Tibial artery (tissue), 4 donors: ENCODE measurements at regions not wholly inside any gene's neighbourhood (a gene's known extent, or its start where the extent isn't known, plus 50 kb on each side); places are given as distances from the start of the nearest gene placed in this dataset.
"Not testable (repeated sequence)": the region's sequence is repeated elsewhere in the genome, so short reads cannot be mapped to it uniquely, and the experiment has no call there.

Source experiments
- DNase-seq, 2 donors: peaks; one replicate each; pipeline ENCODE4 v3.0.0-alpha.2; 2019
- H3K27ac ChIP-seq, 2 donors: fragments of 200-600 bp; sonication (generic) in 1 of 2; 1 replicate in 1 of 2; 2 replicates in 1 of 2; pipeline ENCODE4 v1.5.1; 2018 to 2019; ENCODE audit warnings: mild to moderate bottlenecking in 1 of 2
- H3K27me3 ChIP-seq, 2 donors: fragments of 200-600 bp; sonication (generic) in 1 of 2; one replicate each; pipeline versions ENCODE4 v1.5.1 to v1.6.0; 2016 to 2019
- H3K36me3 ChIP-seq, 3 donors: fragments of 200-600 bp; sonication (generic) in 2 of 3; one replicate each; pipeline ENCODE4 v1.5.1; 2016 to 2019; ENCODE audit warnings: mild to moderate bottlenecking in 2 of 3
- H3K4me1 ChIP-seq, 4 donors: fragments of 200-600 bp; sonication (generic) in 2 of 4; 1 replicate in 3 of 4; 2 replicates in 1 of 4; pipeline ENCODE4 v1.5.1; 2016 to 2019
- H3K4me3 ChIP-seq, 2 donors: fragments of 200-600 bp; sonication (generic) in 1 of 2; 1 replicate in 1 of 2; 2 replicates in 1 of 2; pipeline ENCODE4 v1.5.1; 2018 to 2019; ENCODE audit warnings: mild to moderate bottlenecking in 2 of 2
- H3K9me3 ChIP-seq, 3 donors: fragments of 200-600 bp; sonication (generic) in 1 of 3; one replicate each; pipeline ENCODE4 v1.5.1; 2016 to 2019
- CTCF ChIP-seq, 2 experiments: fragments of 200-600 bp in 1 of 2; fragments of 450-650 bp in 1 of 2; IDR thresholded peaks; one replicate each; pipeline ENCODE4 v1.5.1; 2017 to 2019; ENCODE audit warnings: antibody characterized with exemption in 2 of 2, mild to moderate bottlenecking in 1 of 2, moderate library complexity in 1 of 2
- intact Hi-C: fragments of 100-400 bp; cut with DNase I; formaldehyde crosslinking; loops from one replicate; pipeline ENCODE4 v1.15.0; 2023; ENCODE audit warnings: low total_unique reads

GRCh38 chr2:7437716-7438632 is 520.8 kb downstream of the RNF144A start:
- Histone ChIP-seq H3K9me3 (peaks cover 0 to 13% (median 3%) of the 10 kb centered on the region in 3 donors), H3K27ac (no peak overlapping the region), H3K4me1 (no peaks in the 10 kb centered on the region), H3K27me3 (no peaks in the 10 kb centered on the region), H3K36me3 (no peaks in the 10 kb centered on the region), H3K4me3 (no peak overlapping the region)
- intact Hi-C loops = no loop called here
- no peak for DNase-seq
- TF ChIP-seq CTCF (IDR thresholded peaks at IDR 0.05) = no peak

DNA sequence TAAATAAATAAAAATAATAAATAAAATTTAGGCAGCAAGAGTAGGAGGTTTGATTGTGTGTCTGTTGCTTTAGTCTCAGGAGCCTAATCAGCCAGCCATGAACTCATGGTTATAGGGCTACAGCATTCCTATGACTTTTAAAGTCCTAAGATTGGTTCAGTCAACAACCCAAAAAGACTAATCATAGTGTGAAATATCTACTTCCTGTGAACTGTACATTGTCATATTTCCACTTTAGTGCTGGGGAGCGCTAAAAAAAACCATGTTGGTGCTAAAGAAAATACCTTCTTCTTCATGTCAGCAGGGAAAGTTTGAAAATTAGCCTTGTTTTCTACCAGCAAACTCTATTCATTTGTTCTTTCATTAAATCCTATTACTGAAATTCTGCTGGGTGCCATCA is 521.6 kb downstream of the RNF144A start:
- intact Hi-C loops = no loop called here
- Histone ChIP-seq H3K27ac (no peak overlapping the region), H3K4me1 (no peaks in the 10 kb centered on the region), H3K9me3 (peaks cover 0 to 4% (median 0%) of the 10 kb centered on the region in 3 donors), H3K36me3 (no peaks in the 10 kb centered on the region), H3K27me3 (no peaks in the 10 kb centered on the region), H3K4me3 (no peak overlapping the region)
- no peak for TF ChIP-seq CTCF (IDR thresholded peaks at IDR 0.05)
- DNase-seq = no peak

DNA sequence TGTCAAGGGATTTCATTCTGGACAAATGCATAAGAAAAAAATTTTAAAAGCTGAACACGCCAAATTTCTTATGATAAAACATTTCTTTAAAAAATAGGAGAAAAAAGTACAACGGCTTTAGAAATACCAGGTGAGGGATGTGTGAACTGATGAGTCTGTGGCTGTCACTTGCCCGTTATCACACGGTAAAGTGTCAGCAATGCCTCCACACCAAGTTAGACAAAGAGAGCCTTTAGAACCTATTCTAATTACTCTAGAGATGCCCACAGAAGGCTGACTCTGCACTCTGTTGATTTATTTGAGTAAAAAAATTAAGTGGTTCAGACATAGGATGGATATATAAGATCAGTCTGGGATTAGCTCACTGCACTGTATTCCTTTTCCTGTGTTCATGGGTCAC is 523.8 kb downstream of the RNF144A start:
- no peaks in the 10 kb centered on the region for H3K9me3 ChIP-seq
- H3K4me3 ChIP-seq = no peak overlapping the region
- no peak for DNase-seq
- intact Hi-C loops = no loop called here
- H3K27ac ChIP-seq = no peak overlapping the region
- no peak for TF ChIP-seq CTCF (IDR thresholded peaks at IDR 0.05)
- no peaks in the 10 kb centered on the region for H3K36me3 ChIP-seq
- no peaks in the 10 kb centered on the region for H3K27me3 ChIP-seq
- no peaks in the 10 kb centered on the region for H3K4me1 ChIP-seq

- H3K27ac ChIP-seq, H3K4me3 ChIP-seq, H3K27me3 ChIP-seq, H3K4me1 ChIP-seq, DNase-seq, intact Hi-C loops, H3K9me3 ChIP-seq, H3K36me3 ChIP-seq: not testable (repeated sequence)
Measured at GRCh38 chr2:7441841-7442240, 524.6 kb downstream of the RNF144A start.

GRCh38 chr2:7444626-7445025 is 527.4 kb downstream of the RNF144A start:
- DNase-seq = no peak
- Histone ChIP-seq H3K36me3 (no peaks in the 10 kb centered on the region), H3K9me3 (no peaks in the 10 kb centered on the region), H3K27me3 (no peaks in the 10 kb centered on the region), H3K27ac (no peak overlapping the region), H3K4me1 (no peaks in the 10 kb centered on the region), H3K4me3 (no peak overlapping the region)
- TF ChIP-seq CTCF (IDR thresholded peaks at IDR 0.05) = no peak
- intact Hi-C loops = no loop called here

DNA sequence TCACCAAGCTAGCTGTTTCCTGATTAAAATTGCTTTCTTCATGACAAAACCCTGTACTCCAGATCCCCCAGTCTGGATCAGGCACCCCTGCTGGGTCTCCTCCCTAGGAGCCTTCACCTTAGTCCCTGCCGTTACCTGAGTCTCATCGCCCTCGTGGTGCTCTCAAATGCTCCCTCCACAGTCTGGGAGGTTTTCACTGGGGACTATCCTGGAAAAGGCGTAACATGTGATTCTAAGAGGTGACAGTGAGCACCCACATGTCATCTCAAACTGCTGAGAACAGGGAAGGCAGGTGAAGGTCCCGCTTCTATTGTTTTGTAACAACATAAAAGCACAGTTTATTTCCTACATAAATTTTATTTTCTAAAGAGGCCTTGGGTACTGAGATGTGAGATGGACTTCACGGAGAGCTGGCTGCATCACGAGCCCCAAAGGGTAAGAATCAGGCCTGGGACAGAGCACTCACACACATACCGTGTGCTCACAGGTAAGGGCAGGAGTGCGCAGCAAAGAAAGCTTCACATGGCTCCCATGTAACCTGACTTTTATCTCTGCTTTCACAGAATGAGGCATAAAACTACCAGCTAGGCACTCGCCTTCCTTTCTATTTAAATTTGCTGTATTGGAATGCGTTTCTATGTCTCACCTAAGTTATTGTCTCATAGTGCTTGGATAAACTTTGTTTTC is 531.5 kb downstream of the RNF144A start:
- no peak overlapping the region for H3K4me3 ChIP-seq
- no peaks in the 10 kb centered on the region for H3K9me3 ChIP-seq
- no peaks in the 10 kb centered on the region for H3K4me1 ChIP-seq
- H3K27me3 ChIP-seq = no peaks in the 10 kb centered on the region
- no peak overlapping the region for H3K27ac ChIP-seq
- no peak for DNase-seq
- H3K36me3 ChIP-seq = no peaks in the 10 kb centered on the region
- no peak for TF ChIP-seq CTCF (IDR thresholded peaks at IDR 0.05)
- intact Hi-C loops = no loop called here
